CD4-positive, alpha-beta T cell treated with Interleukin-15 for 1 hour (primary cell): ENCODE measurements at regions not wholly inside any gene's neighbourhood (a gene's known extent, or its start where the extent isn't known, plus 50 kb on each side); places are given as distances from the start of the nearest gene placed in this dataset.
A peak's percentile ranks its signal among the peaks of the same experiment; 100 is the strongest.
"Not testable (repeated sequence)": the region's sequence is repeated elsewhere in the genome, so short reads cannot be mapped to it uniquely, and the experiment has no call there.

Experiments
- DNase-seq: peaks from one replicate; pipeline ENCODE4 v3.0.0-alpha.2; 2020

GRCh38 chr2:131756141-131756907, 228.6 kb downstream of the CCDC74A start:
- DNase-seq = no peak

- DNase-seq = not testable (repeated sequence)
Measured at GRCh38 chr2:131758941-131759340, 231.3 kb downstream of the CCDC74A start.

- DNase-seq = not testable (repeated sequence)
Measured at GRCh38 chr2:131774955-131775555, 247.4 kb downstream of the CCDC74A start.

- not testable (repeated sequence) for DNase-seq
Measured at GRCh38 chr2:131775903-131776506, 248.3 kb downstream of the CCDC74A start.

- DNase-seq = not testable (repeated sequence)
Measured at GRCh38 chr2:131780446-131780845, 252.8 kb downstream of the CCDC74A start.

GRCh38 chr2:131801210-131801744, 273.6 kb downstream of the CCDC74A start:
- DNase-seq = no peak

- DNase-seq = peak; percentile 70
Measured at GRCh38 chr2:131801745-131802350, 274.2 kb downstream of the CCDC74A start.

- peak; percentile 29 for DNase-seq
Measured at GRCh38 chr2:131802351-131802836, 274.7 kb downstream of the CCDC74A start.

- not testable (repeated sequence) for DNase-seq
Measured at GRCh38 chr2:131803237-131803636, 275.5 kb downstream of the CCDC74A start.

- DNase-seq = not testable (repeated sequence)
Measured at GRCh38 chr2:131812605-131813004, 284.9 kb downstream of the CCDC74A start.

GRCh38 chr2:131813378-131813777, 285.7 kb downstream of the CCDC74A start:
- DNase-seq = not testable (repeated sequence)

- not testable (repeated sequence) for DNase-seq
Measured at GRCh38 chr2:131818267-131818973, 290.7 kb downstream of the CCDC74A start.

- DNase-seq = not testable (repeated sequence)
Measured at GRCh38 chr2:131822237-131822721, 294.6 kb downstream of the CCDC74A start.

GRCh38 chr2:131823058-131823457, 295.4 kb downstream of the CCDC74A start:
- not testable (repeated sequence) for DNase-seq

- not testable (repeated sequence) for DNase-seq
Measured at GRCh38 chr2:131824986-131825385, 297.3 kb downstream of the CCDC74A start.

GRCh38 chr2:131827481-131828163, 299.9 kb downstream of the CCDC74A start:
- DNase-seq = no peak

- no peak for DNase-seq
Measured at GRCh38 chr2:131828164-131828561, 300.5 kb downstream of the CCDC74A start.

- DNase-seq = not testable (repeated sequence)
Measured at GRCh38 chr2:131828633-131829455, 301.2 kb downstream of the CCDC74A start.

GRCh38 chr2:131829456-131830241, 302.0 kb downstream of the CCDC74A start:
- DNase-seq = not testable (repeated sequence)
